Dermis microvascular lymphatic vessel endothelial cell (primary cell): ENCODE measurements at regions not wholly inside any gene's neighbourhood (a gene's known extent, or its start where the extent isn't known, plus 50 kb on each side); places are given as distances from the start of the nearest gene placed in this dataset.

Experiments
- DNase-seq, 2 donors: peaks; one replicate each; pipeline versions ENCODE4 v3.0.0 to v3.0.0-alpha.2; 2010; ENCODE audit warnings: low read depth in 2 of 2

- no peak for DNase-seq
These were observed 306.5 kb downstream of the HHIPL2 start for GRCh38 chr1:222241410-222241809.

GRCh38 chr1:222240536-222241181 lies 307.2 kb downstream of the HHIPL2 start:
- no peak for DNase-seq

- DNase-seq, result no peak
These were observed 308.8 kb downstream of the HHIPL2 start for GRCh38 chr1:222239130-222239529.

- no peak for DNase-seq
These were observed 313.6 kb downstream of the HHIPL2 start for GRCh38 chr1:222234351-222234750.

GRCh38 chr1:222233444-222234158 lies 314.3 kb downstream of the HHIPL2 start:
- DNase-seq, result no peak

- no peak for DNase-seq
These were observed 315.1 kb downstream of the HHIPL2 start for GRCh38 chr1:222232842-222233241.

GRCh38 chr1:222229672-222230312 lies 318.1 kb downstream of the HHIPL2 start:
- DNase-seq, result no peak

GRCh38 chr1:222225316-222225691 lies 322.6 kb downstream of the HHIPL2 start:
- no peak for DNase-seq

GRCh38 chr1:222224636-222225315 lies 323.1 kb downstream of the HHIPL2 start:
- DNase-seq, result no peak

GRCh38 chr1:222224156-222224555 lies 323.7 kb downstream of the HHIPL2 start:
- DNase-seq, result no peak

- no peak for DNase-seq
These were observed 324.9 kb downstream of the HHIPL2 start for GRCh38 chr1:222223010-222223409.

- no peak for DNase-seq
These were observed 331.6 kb downstream of the HHIPL2 start for GRCh38 chr1:222216255-222216754.

- no peak for DNase-seq
These were observed 337.1 kb downstream of the HHIPL2 start for GRCh38 chr1:222210776-222211175.

- no peak for DNase-seq
These were observed 343.4 kb downstream of the HHIPL2 start for GRCh38 chr1:222204475-222204874.

GRCh38 chr1:222202831-222203230 lies 345.1 kb downstream of the HHIPL2 start:
- DNase-seq, result no peak

- DNase-seq, result no peak
These were observed 351.2 kb downstream of the HHIPL2 start for GRCh38 chr1:222196736-222197135.

GRCh38 chr1:222196288-222196687 lies 351.6 kb downstream of the HHIPL2 start:
- no peak for DNase-seq

- no peak for DNase-seq
These were observed 352.0 kb downstream of the HHIPL2 start for GRCh38 chr1:222195857-222196256.

GRCh38 chr1:222189218-222189617 lies 358.7 kb downstream of the HHIPL2 start:
- DNase-seq, result no peak

- DNase-seq, result no peak
These were observed 360.2 kb downstream of the HHIPL2 start for GRCh38 chr1:222187566-222188332.

- DNase-seq, result no peak
These were observed 365.3 kb downstream of the HHIPL2 start for GRCh38 chr1:222182641-222183040.
